NCI-H128 (cell line): ENCODE measurements at regions not wholly inside any gene's neighbourhood (a gene's known extent, or its start where the extent isn't known, plus 50 kb on each side); places are given as distances from the start of the nearest gene placed in this dataset.

Experiments used
- DNase-seq: peaks from one replicate; lab custom pipeline; 2025; ENCODE audit not compliant: unreplicated experiment; lab: John Stamatoyannopoulos, UW

DNA sequence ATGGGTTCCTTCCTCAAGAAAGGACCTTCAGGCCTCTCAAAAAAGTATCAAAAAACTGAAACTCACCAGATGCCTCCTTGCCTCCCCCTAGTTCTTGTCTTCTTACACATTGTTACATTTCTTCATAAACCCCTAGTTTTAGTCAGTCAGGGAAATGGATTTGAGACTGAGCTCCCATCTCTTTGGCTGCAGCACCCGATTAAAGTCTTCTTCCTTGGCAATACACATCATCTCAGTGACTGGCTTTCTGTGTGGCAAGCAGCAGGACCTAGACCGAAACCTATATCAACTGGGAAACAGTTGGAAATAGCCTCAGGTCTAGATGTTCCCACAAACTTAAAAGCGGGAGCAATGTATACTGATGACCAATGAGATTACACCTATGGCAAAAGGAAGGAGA is 512.2 kb upstream of the PKDCC start:
- DNase-seq = no peak

DNA sequence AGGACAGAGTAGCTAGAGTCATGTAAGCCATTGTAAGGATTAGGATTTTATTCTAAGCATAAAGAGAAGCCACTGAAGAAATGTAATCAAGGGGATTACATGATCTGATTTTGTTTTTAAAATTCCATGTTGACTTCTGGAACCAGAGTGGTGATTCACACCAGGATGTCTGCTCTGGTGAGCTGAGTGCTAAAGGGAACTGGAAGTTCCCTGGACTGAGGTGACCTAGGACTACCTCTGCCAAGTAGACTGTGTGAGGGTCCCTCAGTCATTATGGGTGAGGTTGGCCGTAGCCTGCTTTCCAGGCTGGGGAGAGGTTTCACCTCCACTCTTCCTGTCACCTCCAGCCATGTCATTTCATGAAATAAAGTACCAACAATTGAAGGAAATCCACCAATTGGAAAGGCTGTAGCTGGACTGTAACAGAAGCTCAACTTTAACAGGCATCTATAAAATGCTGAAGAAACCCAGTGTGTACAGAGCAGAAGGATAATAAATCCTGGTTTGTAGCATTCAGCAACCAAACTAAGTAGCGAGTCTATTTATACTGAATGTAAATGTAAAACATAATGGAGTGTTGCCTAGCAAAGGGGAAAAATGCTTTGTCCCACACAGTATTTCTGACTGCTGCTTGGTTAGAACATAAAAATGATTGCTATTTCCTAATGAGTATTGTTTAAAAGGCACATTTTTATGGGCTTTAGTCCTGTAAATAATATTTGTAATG is 507.4 kb upstream of the PKDCC start:
- no peak for DNase-seq

DNA sequence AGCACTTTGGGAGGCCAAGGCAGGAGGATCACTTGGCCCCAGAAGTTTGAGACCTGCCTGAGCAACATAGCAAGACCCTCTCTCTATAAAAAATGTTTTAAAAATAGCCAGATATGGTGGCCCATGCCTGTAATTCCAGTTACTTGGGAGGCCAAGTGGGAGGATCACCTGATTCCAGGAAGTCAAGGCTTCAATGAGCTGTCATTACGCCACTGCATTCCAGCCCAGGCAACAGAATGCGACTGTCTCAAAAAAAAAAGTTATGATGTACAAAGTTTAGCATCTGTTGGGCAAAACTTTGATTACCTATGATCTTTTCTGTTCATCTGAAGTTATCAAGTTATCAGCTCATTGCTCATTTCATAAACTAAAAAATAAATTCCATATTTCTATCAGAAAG is 504.1 kb upstream of the PKDCC start:
- DNase-seq = no peak

DNA sequence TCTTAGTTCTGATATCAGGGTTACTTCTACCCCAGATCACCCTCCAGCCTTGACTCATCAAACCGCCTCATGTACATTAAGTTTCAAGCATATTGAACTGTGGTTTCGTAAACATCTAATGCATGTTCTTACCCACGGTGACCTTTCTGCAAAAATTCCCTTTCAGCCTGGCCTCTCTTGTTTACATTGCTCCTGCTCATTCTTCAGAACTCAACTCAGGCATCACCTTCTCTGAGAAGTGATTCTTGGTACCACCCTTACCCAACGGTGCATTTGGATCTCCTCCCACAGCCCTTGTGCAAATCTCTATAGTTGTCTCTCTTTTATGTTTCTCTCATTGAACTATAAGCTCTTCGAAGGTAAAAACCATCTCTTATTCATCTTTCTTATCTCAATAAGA is 503.1 kb upstream of the PKDCC start:
- DNase-seq = no peak

DNA sequence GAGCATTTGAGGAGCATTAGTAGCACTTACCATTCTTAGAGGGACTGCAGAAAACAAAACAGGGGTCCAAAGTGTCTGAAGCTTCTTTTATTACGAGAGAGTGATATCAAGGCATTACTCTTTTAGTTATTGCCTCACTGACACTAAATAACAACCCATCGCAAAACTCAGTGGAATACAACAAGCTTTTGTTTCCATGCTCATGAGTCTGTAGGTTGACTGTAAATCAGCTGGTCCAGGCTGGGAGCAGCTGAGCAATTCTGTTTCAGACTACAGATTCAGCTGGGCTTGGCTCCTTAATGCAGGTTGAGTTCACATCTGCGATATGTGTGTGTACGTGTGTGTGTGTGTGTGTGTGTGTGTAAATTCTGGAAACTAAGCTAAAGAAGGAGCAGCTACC is 501.8 kb upstream of the PKDCC start:
- DNase-seq = no peak

DNA sequence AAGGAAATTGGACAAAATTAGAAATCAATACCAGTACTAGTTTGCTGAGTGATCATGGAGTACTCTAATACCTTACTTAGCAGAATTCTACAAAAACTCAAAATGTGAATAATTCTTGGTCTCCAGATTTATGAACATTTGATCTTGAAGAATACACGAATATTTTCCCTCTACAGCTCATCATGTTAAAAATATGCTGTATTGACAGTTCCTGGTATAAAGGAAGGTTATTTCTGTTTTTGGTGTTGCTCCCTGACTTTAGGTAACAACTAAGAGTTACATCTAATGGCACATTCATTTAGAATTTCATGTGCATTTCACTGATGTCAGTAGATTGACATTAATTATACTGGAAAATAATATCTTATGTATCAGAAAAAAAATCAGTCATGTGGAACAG is 479.2 kb upstream of the PKDCC start:
- DNase-seq = no peak

- no peak for DNase-seq
These were observed 475.7 kb upstream of the PKDCC start for GRCh38 chr2:41572154-41572553.

DNA sequence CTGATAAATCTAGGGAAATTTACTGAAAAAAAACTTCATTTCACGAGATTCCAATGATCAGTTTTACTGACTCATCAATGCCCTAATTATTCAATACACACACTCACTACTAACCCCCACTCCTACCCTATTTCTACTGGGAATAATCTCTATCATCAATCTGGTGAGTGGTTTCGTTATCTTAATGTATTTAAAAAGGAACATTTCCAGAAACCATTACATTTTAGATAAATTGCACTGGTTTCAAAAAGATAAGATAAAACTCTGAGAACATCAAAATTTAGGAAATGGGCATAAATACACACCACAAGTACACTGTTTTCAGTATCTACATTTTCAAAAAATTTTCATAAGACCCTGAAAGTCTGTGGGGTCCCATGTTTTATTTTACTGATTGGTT is 471.4 kb upstream of the PKDCC start:
- DNase-seq = no peak

- DNase-seq = no peak
These were observed 468.0 kb upstream of the PKDCC start for GRCh38 chr2:41579806-41580205.

GRCh38 chr2:41580806-41581205 is 467.0 kb upstream of the PKDCC start:
- no peak for DNase-seq

GRCh38 chr2:41595240-41595639 is 452.6 kb upstream of the PKDCC start:
- DNase-seq = no peak

DNA sequence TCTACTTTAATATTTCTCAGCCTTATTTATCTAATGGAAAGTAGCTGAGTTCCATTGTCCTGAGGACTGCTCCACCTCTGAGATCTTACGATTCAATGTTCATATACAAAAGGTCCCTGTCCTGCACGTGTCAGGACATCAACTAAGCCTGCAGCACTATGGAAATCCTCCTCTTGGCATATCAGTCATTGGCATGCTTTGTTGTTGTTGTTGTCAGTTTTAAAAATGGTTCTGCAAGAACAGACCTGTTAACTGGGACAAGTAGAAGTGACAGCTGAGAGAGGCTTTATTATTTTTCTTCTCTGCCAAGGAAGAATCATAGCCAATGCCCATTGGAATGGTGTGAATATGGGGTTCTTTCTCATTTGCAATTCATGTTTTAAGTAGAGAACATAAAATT is 450.1 kb upstream of the PKDCC start:
- no peak for DNase-seq

- DNase-seq = no peak
These were observed 449.5 kb upstream of the PKDCC start for GRCh38 chr2:41598161-41598894.

DNA sequence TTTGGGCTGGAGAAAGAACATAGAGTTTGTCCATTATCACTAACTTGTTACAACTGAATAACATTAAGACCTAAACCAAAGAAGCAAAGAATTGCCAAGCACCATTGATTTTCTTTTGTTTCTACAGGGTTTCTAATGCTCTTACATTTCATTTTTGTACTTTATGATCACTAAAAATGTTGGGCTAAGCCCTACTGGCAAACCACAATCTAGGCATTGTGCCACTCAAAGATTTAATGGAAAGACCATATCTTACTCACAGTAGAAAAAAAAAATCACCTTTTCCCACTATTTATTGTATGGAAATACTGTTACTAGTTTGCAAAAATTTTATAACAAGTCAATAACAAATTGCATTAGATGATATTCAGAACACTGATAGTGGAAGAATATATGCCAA is 447.4 kb upstream of the PKDCC start:
- no peak for DNase-seq

DNA sequence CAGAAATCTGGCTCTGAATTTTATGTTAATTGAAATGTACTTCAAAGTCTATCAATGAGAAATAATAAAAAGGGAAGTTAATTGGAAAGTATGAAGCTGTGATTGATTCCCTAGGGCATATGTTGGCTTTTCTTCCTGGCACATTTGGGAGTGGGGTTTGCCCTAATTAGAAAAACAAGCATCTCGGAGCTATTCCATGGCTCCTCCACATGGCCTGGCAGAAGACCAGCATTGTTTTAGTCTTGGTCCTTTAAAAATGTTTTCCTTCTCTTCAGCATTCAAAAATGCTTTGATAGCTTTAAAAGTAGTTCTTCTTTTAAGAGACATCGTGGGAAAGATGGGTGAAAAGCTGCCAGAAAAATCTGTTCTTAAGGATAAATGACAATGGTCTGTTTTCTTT is 445.5 kb upstream of the PKDCC start:
- DNase-seq = no peak

GRCh38 chr2:41605311-41605710 is 442.5 kb upstream of the PKDCC start:
- no peak for DNase-seq

DNA sequence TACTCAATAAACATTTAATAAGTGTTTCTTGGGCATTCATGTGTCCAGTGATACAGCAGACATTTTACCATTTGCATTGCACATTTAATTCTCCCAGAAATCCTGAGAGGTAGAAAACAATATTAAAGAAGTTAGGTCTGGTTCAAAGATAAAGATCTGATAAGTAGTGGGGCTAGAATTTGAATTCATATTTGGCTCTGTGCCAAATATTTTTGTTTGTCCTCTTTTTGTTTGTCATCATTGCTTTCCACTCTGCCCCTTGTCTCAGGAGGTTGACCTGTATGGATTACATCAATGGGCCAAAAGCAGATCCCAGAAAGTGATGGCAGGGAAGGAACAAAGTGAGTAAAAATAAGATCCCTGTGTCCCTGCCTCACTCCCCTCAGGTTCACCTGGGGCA is 441.9 kb upstream of the PKDCC start:
- no peak for DNase-seq

GRCh38 chr2:41610501-41611190 is 437.2 kb upstream of the PKDCC start:
- DNase-seq = no peak

DNA sequence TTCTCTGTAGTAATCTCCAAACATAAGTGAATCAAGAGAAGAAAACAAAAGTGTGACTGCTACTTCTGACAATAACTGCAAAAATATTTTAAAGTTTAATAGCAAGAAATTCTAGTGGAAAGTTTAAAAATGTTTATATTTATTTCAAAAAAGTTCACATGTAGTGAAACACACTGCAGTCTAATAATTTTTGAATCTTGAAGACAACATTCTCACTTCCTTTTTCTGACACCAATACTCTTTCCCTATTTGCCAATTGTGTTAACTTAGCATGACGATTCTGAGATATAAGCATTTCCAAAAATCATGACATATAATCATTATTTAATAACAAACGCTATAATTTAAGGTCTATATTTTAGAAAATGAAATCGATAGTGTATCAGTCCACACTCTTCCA is 429.1 kb upstream of the PKDCC start:
- no peak for DNase-seq

GRCh38 chr2:41621095-41621494 is 426.7 kb upstream of the PKDCC start:
- no peak for DNase-seq

- no peak for DNase-seq
These were observed 426.3 kb upstream of the PKDCC start for GRCh38 chr2:41621563-41621962.

GRCh38 chr2:41622301-41622700 is 425.5 kb upstream of the PKDCC start:
- DNase-seq = no peak
